Fibroblast of pulmonary artery (primary cell): ENCODE measurements at regions not wholly inside any gene's neighbourhood (a gene's known extent, or its start where the extent isn't known, plus 50 kb on each side); places are given as distances from the start of the nearest gene placed in this dataset.

Source experiments
- DNase-seq: peaks from one replicate; pipeline ENCODE4 v3.0.0-alpha.2; 2010; ENCODE audit warnings: low read depth
- H3K4me3 ChIP-seq: replicated peaks from 2 replicates; pipeline ENCODE4 v1.5.1; 2011; ENCODE audit warnings: low read depth, mild to moderate bottlenecking, control low read depth, low read length, moderate library complexity
- TF ChIP-seq, protein P1 (sequence below): IDR thresholded peaks from 2 replicates; pipeline ENCODE4 v1.5.1; 2011; ENCODE audit warnings: mild to moderate bottlenecking, control low read depth, low read length, inconsistent platforms; ENCODE audit errors: missing control alignments

DNA sequence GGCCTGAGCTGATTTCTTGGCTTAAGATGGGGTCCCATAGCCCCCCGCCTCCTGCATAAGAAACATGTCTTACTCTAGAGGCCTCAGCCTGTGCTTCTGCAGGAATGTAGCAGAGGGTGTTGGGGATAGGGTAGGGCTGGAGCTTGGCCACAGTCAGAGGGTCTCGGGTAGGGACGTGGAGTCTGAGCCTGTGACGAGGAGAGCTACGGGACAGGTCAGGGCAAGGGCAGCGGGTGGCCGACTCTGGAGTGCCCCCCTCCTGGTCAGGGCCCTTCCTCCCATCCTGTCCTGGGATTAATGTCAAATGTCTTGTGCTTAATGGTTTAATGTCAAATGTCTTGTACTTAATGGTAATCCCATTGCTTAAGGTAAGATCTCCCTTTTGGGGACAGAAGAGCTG is 130.4 kb downstream of the GLI2 start:
- TF ChIP-seq, protein P1, sequence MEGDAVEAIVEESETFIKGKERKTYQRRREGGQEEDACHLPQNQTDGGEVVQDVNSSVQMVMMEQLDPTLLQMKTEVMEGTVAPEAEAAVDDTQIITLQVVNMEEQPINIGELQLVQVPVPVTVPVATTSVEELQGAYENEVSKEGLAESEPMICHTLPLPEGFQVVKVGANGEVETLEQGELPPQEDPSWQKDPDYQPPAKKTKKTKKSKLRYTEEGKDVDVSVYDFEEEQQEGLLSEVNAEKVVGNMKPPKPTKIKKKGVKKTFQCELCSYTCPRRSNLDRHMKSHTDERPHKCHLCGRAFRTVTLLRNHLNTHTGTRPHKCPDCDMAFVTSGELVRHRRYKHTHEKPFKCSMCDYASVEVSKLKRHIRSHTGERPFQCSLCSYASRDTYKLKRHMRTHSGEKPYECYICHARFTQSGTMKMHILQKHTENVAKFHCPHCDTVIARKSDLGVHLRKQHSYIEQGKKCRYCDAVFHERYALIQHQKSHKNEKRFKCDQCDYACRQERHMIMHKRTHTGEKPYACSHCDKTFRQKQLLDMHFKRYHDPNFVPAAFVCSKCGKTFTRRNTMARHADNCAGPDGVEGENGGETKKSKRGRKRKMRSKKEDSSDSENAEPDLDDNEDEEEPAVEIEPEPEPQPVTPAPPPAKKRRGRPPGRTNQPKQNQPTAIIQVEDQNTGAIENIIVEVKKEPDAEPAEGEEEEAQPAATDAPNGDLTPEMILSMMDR, result no peak
- no peak overlapping the region for H3K4me3 ChIP-seq
- DNase-seq, result no peak

DNA sequence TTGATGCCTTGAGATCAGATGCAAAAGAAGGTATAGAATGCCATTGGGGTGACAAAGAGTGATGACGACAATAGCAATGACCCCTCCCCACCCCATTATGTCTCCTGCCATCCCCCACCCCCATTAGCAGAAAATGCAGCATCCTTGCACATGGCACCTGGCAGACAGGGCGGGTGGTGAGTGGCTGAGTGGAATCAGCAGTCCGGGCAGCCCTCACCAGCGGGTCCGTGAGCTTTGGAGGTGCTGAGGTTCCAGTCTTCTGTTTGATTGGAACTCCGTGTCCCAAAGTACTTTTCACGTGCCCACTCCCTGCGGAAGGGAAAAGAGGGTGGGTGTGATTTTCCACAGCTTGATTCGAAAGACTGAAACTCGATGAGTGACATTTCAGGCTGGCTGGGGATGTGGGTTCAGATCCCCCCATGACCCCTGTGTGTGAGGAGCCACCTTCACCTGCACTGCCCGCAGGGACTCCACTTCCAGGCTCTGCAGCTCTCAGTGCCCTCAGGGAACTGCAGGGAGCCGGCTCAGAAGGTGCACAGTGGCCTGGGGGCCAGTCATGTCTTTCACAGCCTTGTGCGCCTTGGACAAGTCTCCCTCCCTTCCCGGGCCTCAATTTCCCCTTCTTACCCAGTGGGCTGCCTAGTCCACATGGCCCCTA is 130.9 kb downstream of the GLI2 start:
- TF ChIP-seq, protein P1, result no peak
- H3K4me3 ChIP-seq, result peak overlapping the region; percentile 50
- DNase-seq, result no peak

DNA sequence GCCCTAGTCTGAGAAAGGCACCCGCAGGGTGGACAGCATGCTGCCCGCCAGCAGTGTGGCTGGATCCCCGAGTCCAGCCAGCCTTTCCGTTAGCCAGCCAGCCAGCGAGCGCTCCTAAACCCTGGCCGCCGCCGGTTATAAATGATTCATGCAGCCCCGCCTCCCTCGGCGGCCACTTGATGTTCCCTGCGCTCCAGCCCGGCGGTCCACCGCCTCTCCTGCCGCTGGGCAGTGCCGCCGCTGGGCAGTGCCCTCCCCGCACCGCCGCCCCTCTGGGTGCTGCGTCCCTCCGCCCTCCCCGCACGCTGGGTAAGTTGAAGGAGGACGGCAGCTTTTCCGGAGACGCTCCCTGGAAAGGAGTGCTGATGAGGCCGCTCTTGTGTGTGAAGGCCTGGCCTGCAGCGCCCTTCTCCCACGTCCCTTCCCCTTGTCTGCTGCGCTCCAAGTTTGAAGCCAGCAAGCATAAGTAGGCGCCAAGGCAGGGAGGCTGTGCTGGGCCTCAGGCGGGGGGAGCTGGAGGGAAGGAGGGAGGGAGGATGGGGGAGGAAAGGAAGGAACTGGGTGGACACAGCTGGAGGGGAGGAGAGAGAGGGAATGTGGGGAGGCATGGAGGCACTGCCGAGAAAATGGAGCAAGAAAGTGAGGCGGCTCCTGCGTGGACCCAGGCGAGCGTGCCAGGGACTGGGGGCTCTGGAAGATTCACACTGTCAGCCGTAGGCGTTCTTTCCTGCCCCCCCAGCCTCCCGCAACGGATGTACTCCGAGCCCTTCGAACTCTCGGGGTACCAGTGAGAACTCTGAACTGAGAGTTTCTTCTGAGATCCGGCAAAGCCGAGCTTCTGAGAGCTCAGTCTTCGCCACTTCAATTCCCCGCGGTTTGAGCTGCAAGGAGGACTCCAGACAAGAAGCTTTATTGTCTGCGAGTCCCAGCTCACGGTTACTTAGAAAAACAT is 131.9 kb downstream of the GLI2 start:
- TF ChIP-seq, protein P1, result no peak
- DNase-seq, result peak; percentile 93
- H3K4me3 ChIP-seq, result peak overlapping the region; percentile 50

DNA sequence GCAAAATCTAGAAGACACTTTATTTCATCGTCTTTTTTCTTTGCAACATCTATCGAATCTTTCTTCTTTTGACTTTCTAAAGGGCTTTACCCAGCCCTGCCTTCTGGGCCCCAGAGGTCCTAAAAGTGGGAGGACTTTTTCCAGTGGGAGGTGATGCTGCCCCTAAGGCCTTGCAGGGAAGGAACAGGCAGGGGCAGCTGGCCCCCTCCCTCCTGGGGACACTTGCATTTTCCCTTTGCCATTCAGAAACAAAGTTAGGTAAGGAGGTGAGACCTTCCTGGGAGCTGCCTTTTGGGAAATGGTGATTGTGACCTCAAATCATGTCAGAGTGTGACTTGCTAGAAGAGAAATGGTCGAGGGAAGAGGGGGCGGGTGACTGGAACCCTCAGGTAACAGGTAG is 132.7 kb downstream of the GLI2 start:
- TF ChIP-seq, protein P1, result no peak
- no peak for DNase-seq
- H3K4me3 ChIP-seq, result peak overlapping the region; percentile 50

DNA sequence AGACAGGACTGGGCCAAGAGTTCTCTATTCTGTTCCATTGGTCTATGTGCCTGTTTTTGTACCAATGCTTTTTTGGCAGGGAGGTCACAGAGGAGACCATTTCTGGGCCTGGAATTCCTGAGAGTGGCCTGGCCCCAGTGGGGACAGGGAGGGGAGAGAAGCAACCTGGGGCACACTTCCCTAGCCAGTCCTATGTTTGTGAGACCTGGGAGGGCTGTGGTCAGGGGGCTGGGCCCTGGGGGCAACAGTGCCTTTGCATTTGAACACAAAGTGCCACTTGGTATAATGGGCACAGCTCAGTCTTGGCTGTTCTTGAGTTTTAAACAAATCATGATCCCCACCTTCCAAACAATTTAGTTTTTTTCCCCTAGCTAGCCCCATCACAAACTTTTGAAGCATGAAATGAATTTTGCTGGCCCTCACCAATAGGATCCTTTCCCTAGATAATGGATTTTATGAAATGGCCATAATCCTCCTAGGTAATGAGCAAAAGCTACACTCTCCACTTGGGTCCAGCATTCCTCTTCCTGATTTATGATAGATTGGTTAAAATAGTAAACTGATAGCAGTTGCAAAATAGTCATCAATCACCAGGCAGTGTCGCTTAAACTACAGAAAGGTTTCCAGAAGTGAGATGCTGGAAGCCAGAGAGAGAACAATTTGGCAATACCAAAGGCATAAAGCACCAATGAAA is 133.5 kb downstream of the GLI2 start:
- TF ChIP-seq, protein P1, result no peak
- DNase-seq, result no peak

DNA sequence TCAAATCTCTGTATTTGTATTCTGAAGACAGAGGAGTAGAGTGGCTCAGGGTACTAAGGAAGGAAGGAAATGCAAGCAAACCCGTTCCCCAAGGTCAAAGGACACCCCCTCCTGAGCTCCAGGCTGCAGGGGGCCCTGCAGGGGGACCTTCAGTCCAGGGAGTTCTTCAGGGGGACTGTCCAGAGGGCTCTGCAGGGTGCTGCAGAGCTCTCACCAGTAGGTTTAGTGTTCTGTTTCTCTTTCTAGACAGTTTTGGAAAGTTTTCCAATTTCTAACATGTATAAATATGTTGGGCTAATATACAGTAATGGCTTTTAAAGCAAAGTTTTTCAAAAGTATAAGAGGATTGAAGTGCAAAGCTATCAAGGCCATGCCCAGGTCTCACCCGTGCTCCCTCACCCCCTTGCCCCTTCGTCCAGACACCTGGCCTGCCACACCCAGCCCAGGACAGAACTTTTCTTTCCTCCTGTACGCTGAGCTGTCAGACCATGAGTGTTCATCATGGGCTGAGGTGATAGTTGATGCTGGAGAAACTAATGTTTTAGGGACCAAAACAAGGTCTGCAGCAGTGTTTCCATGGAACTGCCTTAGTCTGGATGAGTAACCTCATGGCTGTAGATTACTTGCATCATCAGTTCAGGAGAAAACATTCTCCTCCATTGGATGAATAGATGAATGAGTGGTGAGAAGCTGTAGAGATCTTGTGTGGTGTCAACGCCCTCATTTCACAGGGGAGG is 134.2 kb downstream of the GLI2 start:
- TF ChIP-seq, protein P1, result no peak
- no peak overlapping the region for H3K4me3 ChIP-seq
- DNase-seq, result no peak

More for the DNA sequence above, 133.5 kb downstream of the GLI2 start:
- H3K4me3 ChIP-seq, result no peak overlapping the region
